Esophagus muscularis mucosa (tissue), 3 donors: ENCODE measurements at regions not wholly inside any gene's neighbourhood (a gene's known extent, or its start where the extent isn't known, plus 50 kb on each side); places are given as distances from the start of the nearest gene placed in this dataset.

ENCODE experiments used
- POLR2A ChIP-seq: fragments of 450-650 bp; IDR thresholded peaks from one replicate; pipeline ENCODE4 v1.6.1; 2017; ENCODE audit warnings: antibody characterized with exemption, moderate library complexity, mild to moderate bottlenecking, low read depth
- TF ChIP-seq, protein P1 (sequence below), 3 experiments: fragments of 200-600 bp in 2 of 3; fragments of 450-650 bp in 1 of 3; sonication (generic) in 2 of 3; IDR thresholded peaks; one replicate each; pipeline ENCODE4 v1.5.1; 2017 to 2019; ENCODE audit warnings: antibody characterized with exemption in 3 of 3, mild to moderate bottlenecking in 2 of 3, moderate library complexity in 1 of 3

DNA sequence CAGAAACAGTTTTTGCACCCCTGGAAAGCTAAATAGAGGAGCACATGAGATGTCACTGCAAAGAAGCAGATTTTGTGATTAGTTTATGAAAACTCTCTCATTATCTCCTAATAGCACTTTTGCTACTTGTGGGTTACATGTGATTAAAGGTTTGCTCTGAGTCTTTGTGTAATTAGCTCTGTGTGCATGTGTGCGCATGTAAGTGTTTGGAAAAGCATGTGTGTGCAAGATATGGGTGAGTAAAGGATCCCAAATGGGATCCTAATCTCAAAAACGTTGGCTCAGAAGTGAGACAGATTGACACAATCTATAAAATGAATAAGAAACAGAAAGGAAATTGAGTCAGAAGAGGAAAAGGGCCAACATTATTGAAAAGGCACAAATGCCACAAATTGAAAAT, 104.5 kb downstream of the SKIDA1 start:
- TF ChIP-seq, protein P1, sequence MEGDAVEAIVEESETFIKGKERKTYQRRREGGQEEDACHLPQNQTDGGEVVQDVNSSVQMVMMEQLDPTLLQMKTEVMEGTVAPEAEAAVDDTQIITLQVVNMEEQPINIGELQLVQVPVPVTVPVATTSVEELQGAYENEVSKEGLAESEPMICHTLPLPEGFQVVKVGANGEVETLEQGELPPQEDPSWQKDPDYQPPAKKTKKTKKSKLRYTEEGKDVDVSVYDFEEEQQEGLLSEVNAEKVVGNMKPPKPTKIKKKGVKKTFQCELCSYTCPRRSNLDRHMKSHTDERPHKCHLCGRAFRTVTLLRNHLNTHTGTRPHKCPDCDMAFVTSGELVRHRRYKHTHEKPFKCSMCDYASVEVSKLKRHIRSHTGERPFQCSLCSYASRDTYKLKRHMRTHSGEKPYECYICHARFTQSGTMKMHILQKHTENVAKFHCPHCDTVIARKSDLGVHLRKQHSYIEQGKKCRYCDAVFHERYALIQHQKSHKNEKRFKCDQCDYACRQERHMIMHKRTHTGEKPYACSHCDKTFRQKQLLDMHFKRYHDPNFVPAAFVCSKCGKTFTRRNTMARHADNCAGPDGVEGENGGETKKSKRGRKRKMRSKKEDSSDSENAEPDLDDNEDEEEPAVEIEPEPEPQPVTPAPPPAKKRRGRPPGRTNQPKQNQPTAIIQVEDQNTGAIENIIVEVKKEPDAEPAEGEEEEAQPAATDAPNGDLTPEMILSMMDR (IDR thresholded peaks at IDR 0.05) = no peak
- no peak for TF ChIP-seq POLR2A
